H9 (cell line): ENCODE measurements at regions not wholly inside any gene's neighbourhood (a gene's known extent, or its start where the extent isn't known, plus 50 kb on each side); places are given as distances from the start of the nearest gene placed in this dataset.

Source experiments
- DNase-seq: peaks from one replicate; pipeline ENCODE4 v3.0.0-alpha.2; 2017
- H2AFZ ChIP-seq: one replicate; pipeline ENCODE4 v1.6.1; 2013; ENCODE audit warnings: mild to moderate bottlenecking, low read length, control low read depth, moderate library complexity
- H2AK5ac ChIP-seq: 2 replicates; pipeline ENCODE4 v1.6.1; 2013; ENCODE audit warnings: low read length, control low read depth, mixed read lengths; ENCODE audit not compliant: insufficient read length
- H2BK120ac ChIP-seq: one replicate; pipeline ENCODE4 v1.6.1; 2013; ENCODE audit warnings: low read depth, mild to moderate bottlenecking, low read length, control low read depth, inconsistent platforms; ENCODE audit not compliant: poor library complexity, severe bottlenecking
- H2BK12ac ChIP-seq: 2 replicates; pipeline ENCODE4 v1.6.1; 2013; ENCODE audit warnings: low read length, control low read depth, mixed read lengths, low read depth; ENCODE audit not compliant: insufficient read length
- H2BK15ac ChIP-seq: 2 replicates; pipeline ENCODE4 v1.6.1; 2013; ENCODE audit warnings: low read depth, low read length, control low read depth
- H2BK20ac ChIP-seq: one replicate; pipeline ENCODE4 v1.6.1; 2013; ENCODE audit warnings: low read depth, mild to moderate bottlenecking, low read length, control low read depth, inconsistent platforms; ENCODE audit not compliant: poor library complexity, severe bottlenecking
- H2BK5ac ChIP-seq: 2 replicates; pipeline ENCODE4 v1.6.1; 2013; ENCODE audit warnings: low read length, control low read depth, mixed read lengths; ENCODE audit not compliant: insufficient read length
- H3K14ac ChIP-seq: 2 replicates; pipeline ENCODE4 v1.6.1; 2013; ENCODE audit warnings: low read length, control low read depth; ENCODE audit not compliant: insufficient read depth
- H3K18ac ChIP-seq: 2 replicates; pipeline ENCODE4 v1.6.1; 2013; ENCODE audit warnings: low read depth, mild to moderate bottlenecking, mixed read lengths, low read length, control low read depth; ENCODE audit not compliant: insufficient read length
- H3K23ac ChIP-seq: 2 replicates; pipeline ENCODE4 v1.6.1; 2013; ENCODE audit warnings: low read length, control low read depth, mixed read lengths, low read depth; ENCODE audit not compliant: insufficient read length
- H3K23me2 ChIP-seq: 2 replicates; pipeline ENCODE4 v1.6.1; 2013; ENCODE audit warnings: low read depth, mild to moderate bottlenecking, mixed read lengths, low read length, control low read depth; ENCODE audit not compliant: insufficient read length, poor library complexity, severe bottlenecking
- H3K27ac ChIP-seq: 2 replicates; pipeline ENCODE4 v1.5.1; 2013; ENCODE audit warnings: low read length, control low read depth, mixed read lengths, low read depth; ENCODE audit not compliant: insufficient read length
- H3K27me3 ChIP-seq: 2 replicates; pipeline ENCODE4 v1.6.1; 2013; ENCODE audit warnings: low read length, control low read depth, inconsistent platforms; ENCODE audit not compliant: insufficient read depth
- H3K4ac ChIP-seq: 2 replicates; pipeline ENCODE4 v1.6.1; 2013; ENCODE audit warnings: low read depth, mild to moderate bottlenecking, control low read depth, inconsistent platforms, low read length, moderate library complexity
- H3K4me1 ChIP-seq: 2 replicates; pipeline ENCODE4 v1.6.1; 2013; ENCODE audit warnings: low read length, control low read depth, inconsistent platforms; ENCODE audit not compliant: insufficient read depth
- H3K4me2 ChIP-seq: 2 replicates; pipeline ENCODE4 v1.6.1; 2013; ENCODE audit warnings: low read length, control low read depth, mixed read lengths; ENCODE audit not compliant: insufficient read length, insufficient read depth
- H3K56ac ChIP-seq: 2 replicates; pipeline ENCODE4 v1.6.1; 2013; ENCODE audit warnings: low read depth, mild to moderate bottlenecking, mixed read lengths, low read length, control low read depth; ENCODE audit not compliant: insufficient read length
- H3K79me1 ChIP-seq: 2 replicates; pipeline ENCODE4 v1.6.1; 2013; ENCODE audit warnings: low read depth, mild to moderate bottlenecking, moderate library complexity, low read length, control low read depth, inconsistent platforms; ENCODE audit not compliant: insufficient read depth, poor library complexity, severe bottlenecking
- H3K79me2 ChIP-seq: 2 replicates; pipeline ENCODE4 v1.6.1; 2013; ENCODE audit warnings: low read length, control low read depth, inconsistent platforms; ENCODE audit not compliant: insufficient read depth
- H3K9ac ChIP-seq: 2 replicates; pipeline ENCODE4 v1.6.1; 2013; ENCODE audit warnings: low read length, control low read depth, mixed read lengths; ENCODE audit not compliant: insufficient read length; ENCODE audit errors: extremely low read depth
- H3K9me3 ChIP-seq: one replicate; pipeline ENCODE4 v1.6.1; 2013; ENCODE audit warnings: low read depth, low read length, inconsistent platforms; ENCODE audit not compliant: control insufficient read depth
- H3T11ph ChIP-seq: one replicate; pipeline ENCODE4 v1.6.1; 2013; ENCODE audit warnings: mild to moderate bottlenecking, low read length, control low read depth, inconsistent platforms
- H4K20me1 ChIP-seq: one replicate; pipeline ENCODE4 v1.6.1; 2013; ENCODE audit not compliant: control insufficient read depth, insufficient read length, insufficient read depth
- H4K5ac ChIP-seq: 2 replicates; pipeline ENCODE4 v1.6.1; 2013; ENCODE audit warnings: low read depth, mild to moderate bottlenecking, mixed read lengths, low read length, control low read depth; ENCODE audit not compliant: insufficient read length
- H4K8ac ChIP-seq: replicated peaks from 2 replicates; pipeline ENCODE4 v1.6.1; 2013; ENCODE audit warnings: low read length, control low read depth, mixed read lengths, low read depth; ENCODE audit not compliant: insufficient read length
- H4K91ac ChIP-seq: 2 replicates; pipeline ENCODE4 v1.6.1; 2013; ENCODE audit warnings: low read depth, mild to moderate bottlenecking, moderate library complexity, mixed read lengths, low read length, control low read depth; ENCODE audit not compliant: insufficient read length
- H3K27ac Mint-ChIP-seq, 3 experiments: 2 replicates in 2 of 3; 3 replicates in 1 of 3; pipeline ENCODE4 v1.8.0; 2020 to 2021; ENCODE audit warnings: mixed read lengths in 3 of 3, mild to moderate bottlenecking in 1 of 3, moderate library complexity in 1 of 3
- H3K27me3 Mint-ChIP-seq: 2 replicates; pipeline ENCODE4 v1.8.0; 2021; ENCODE audit warnings: low read depth, mild to moderate bottlenecking, moderate library complexity, mixed read lengths
- H3K36me3 Mint-ChIP-seq, 3 experiments: 2 replicates in 2 of 3; 3 replicates in 1 of 3; pipeline ENCODE4 v1.8.0; 2020 to 2021; ENCODE audit warnings: low read depth in 3 of 3, mixed read lengths in 3 of 3; ENCODE audit not compliant: insufficient read depth in 1 of 3
- H3K4me1 Mint-ChIP-seq, 2 experiments: 2 replicates each; pipeline ENCODE4 v1.8.0; 2020; ENCODE audit warnings: mixed read lengths in 2 of 2
- H3K4me3 Mint-ChIP-seq, 2 experiments: 2 replicates in 1 of 2; 3 replicates in 1 of 2; pipeline ENCODE4 v1.8.0; 2020 to 2021; ENCODE audit warnings: mild to moderate bottlenecking in 2 of 2, mixed read lengths in 2 of 2, moderate library complexity in 1 of 2
- H3K9me3 Mint-ChIP-seq, 2 experiments: 2 replicates in 1 of 2; 3 replicates in 1 of 2; pipeline ENCODE4 v1.8.0; 2020; ENCODE audit warnings: mild to moderate bottlenecking in 2 of 2, mixed read lengths in 2 of 2, moderate library complexity in 1 of 2
- WGBS: extraction: QIAGEN DNeasy Blood & Tissue Kit; methylation state at CpG from one replicate; pipeline ENCODE4 v1.1.7; 2013; ENCODE audit warnings: missing lambda C conversion rate, low lambda C conversion rate, mixed read lengths; ENCODE audit not compliant: insufficient read length; ENCODE audit errors: extremely low coverage; 5-methylcytosine and 5-hydroxymethylcytosine counted together
- TF ChIP-seq, protein P1 (sequence below): fragments of 200-600 bp; sonication (generic); conservative IDR thresholded peaks from 3 replicates; pipeline ENCODE4 v1.8.0; 2021; ENCODE audit warnings: antibody characterized with exemption, mild to moderate bottlenecking

DNA sequence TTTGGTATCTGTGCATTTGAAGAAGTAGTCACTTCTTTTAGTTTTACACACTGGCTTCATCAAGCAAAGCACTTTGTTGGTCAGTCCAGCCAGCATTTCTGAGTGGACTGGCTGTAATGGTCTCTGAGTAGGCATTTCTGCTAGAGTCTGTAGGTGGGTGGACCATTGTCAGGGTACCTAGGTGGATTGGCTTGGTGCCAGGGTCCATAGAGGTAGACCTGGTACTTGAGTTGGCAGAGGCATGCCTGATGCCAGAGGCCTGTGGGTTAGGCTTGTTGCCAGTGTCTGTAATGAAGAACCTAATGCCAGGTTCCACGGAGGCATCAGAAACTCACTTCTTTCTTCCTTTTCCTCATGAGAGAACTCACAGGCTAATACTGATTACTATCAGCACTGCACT is 157.9 kb upstream of the C11orf87 start:
- no peak overlapping the region for H3K27ac Mint-ChIP-seq
- H2BK120ac ChIP-seq = no peak overlapping the region
- H3K9ac ChIP-seq = no peak overlapping the region
- H3K56ac ChIP-seq = no peak overlapping the region
- H2AK5ac ChIP-seq = no peak overlapping the region
- H3K4me3 Mint-ChIP-seq = no peak overlapping the region
- H4K20me1 ChIP-seq = no peaks in the 10 kb centered on the region
- no peak overlapping the region for H2AFZ ChIP-seq
- no peaks in the 10 kb centered on the region for H3K27me3 ChIP-seq
- no peak for DNase-seq
- H3K27ac ChIP-seq = no peak overlapping the region
- peaks cover 10% of the 10 kb centered on the region for H3K9me3 ChIP-seq
- H3K79me2 ChIP-seq = no peaks in the 10 kb centered on the region
- no peak overlapping the region for H3K23ac ChIP-seq
- H3K14ac ChIP-seq = no peak overlapping the region
- H4K5ac ChIP-seq = no peak overlapping the region
- H3K4me2 ChIP-seq = no peak overlapping the region
- peaks cover 7 to 25% (median 8%) of the 10 kb centered on the region in 3 experiments; a peak in 6 of 7 replicates for H3K36me3 Mint-ChIP-seq
- no peak overlapping the region for H2BK20ac ChIP-seq
- no peaks in the 10 kb centered on the region for H3K4me1 Mint-ChIP-seq
- no peak overlapping the region for H3T11ph ChIP-seq
- H3K23me2 ChIP-seq = no peaks in the 10 kb centered on the region
- peaks cover 23 to 26% of the 10 kb centered on the region in 2 experiments for H3K9me3 Mint-ChIP-seq
- no peak overlapping the region for H4K91ac ChIP-seq
- no peak overlapping the region for H2BK15ac ChIP-seq
- TF ChIP-seq, protein P1, sequence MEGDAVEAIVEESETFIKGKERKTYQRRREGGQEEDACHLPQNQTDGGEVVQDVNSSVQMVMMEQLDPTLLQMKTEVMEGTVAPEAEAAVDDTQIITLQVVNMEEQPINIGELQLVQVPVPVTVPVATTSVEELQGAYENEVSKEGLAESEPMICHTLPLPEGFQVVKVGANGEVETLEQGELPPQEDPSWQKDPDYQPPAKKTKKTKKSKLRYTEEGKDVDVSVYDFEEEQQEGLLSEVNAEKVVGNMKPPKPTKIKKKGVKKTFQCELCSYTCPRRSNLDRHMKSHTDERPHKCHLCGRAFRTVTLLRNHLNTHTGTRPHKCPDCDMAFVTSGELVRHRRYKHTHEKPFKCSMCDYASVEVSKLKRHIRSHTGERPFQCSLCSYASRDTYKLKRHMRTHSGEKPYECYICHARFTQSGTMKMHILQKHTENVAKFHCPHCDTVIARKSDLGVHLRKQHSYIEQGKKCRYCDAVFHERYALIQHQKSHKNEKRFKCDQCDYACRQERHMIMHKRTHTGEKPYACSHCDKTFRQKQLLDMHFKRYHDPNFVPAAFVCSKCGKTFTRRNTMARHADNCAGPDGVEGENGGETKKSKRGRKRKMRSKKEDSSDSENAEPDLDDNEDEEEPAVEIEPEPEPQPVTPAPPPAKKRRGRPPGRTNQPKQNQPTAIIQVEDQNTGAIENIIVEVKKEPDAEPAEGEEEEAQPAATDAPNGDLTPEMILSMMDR = no peak
- no peaks in the 10 kb centered on the region for H3K4me1 ChIP-seq
- H2BK12ac ChIP-seq = no peak overlapping the region
- no peak overlapping the region for H3K18ac ChIP-seq
- no CpG with 5 or more reads among the region's 1 CpG for WGBS
- no peak overlapping the region for H3K4ac ChIP-seq
- no peak overlapping the region for H4K8ac ChIP-seq
- no peaks in the 10 kb centered on the region for H3K79me1 ChIP-seq
- H3K27me3 Mint-ChIP-seq = no peaks in the 10 kb centered on the region
- H2BK5ac ChIP-seq = no peak overlapping the region
